ENCODE measurements at regions not wholly inside any gene's neighbourhood (a gene's known extent, or its start where the extent isn't known, plus 50 kb on each side); places are given as distances from the start of the nearest gene placed in this dataset.

- Histone ChIP-seq H4K20me1 (replicated peaks; ENCODE audit: control insufficient read depth, insufficient read depth, low read length) (no peaks in the 10 kb centered on the region; the same call in 1 of the 2 replicates), H2AFZ (ENCODE audit: low read depth, low read length) (no peak overlapping the region), H3K9ac (ENCODE audit: insufficient read depth in 1 of 2, low read depth in 2 of 2, low read length in 2 of 2) (no peak overlapping the region), H3K4me2 (ENCODE audit: insufficient read depth, low read length) (no peak overlapping the region), H3K79me2 (ENCODE audit: control insufficient read depth, insufficient read depth, low read length) (no peaks in the 10 kb centered on the region), H3K27ac (ENCODE audit: extremely low read depth, low read depth, low read length) (no peak overlapping the region), H3K9me1 (ENCODE audit: control insufficient read depth, insufficient read depth, low read length) (no peaks in the 10 kb centered on the region), H3K9me3 (replicated peaks; ENCODE audit: control insufficient read depth, insufficient read depth, low read depth, low read length) (no peaks in the 10 kb centered on the region), H3K4me1 (replicated peaks in 1 of 2; ENCODE audit: control insufficient read depth in 2 of 2, insufficient read depth in 2 of 2, low read length in 2 of 2) (no peaks in the 10 kb centered on the region), H3K4me3 (no peak overlapping the region), H3K36me3 (ENCODE audit: control insufficient read depth, insufficient read depth, low read length) (no peaks in the 10 kb centered on the region), H3K27me3 (ENCODE audit: control insufficient read depth in 2 of 2, insufficient read depth in 2 of 2, low read length in 2 of 2) (peaks cover 0 to 13% of the 10 kb centered on the region in 2 experiments; a peak in 1 of 5 replicates)
- DNase-seq (ENCODE audit: extremely low read depth in 1 of 4, low spot score in 3 of 4), result no peak
- no peak for FAIRE-seq
- ChIA-PET CTCF (ENCODE audit: low intra/inter-chr PET ratio) (no interaction called here), POLR2A (no interaction called here)
- ATAC-seq, result no peak
- intact Hi-C loops (cut with micrococcal nuclease), result no loop called here
- no peak for TF ChIP-seq SRSF9 (IDR thresholded peaks at IDR 0.05; ENCODE audit: borderline replicate concordance, low read depth, low read length)
- TF ChIP-seq NFIC (IDR thresholded peaks at IDR 0.05), result peak; percentile 84
- in situ Hi-C loops (cut with MboI), result no loop called here
- 0% methylated on average over 2 of the region's 2 CpGs for WGBS (ENCODE audit: insufficient coverage, low coverage, missing lambda C conversion rate)
- BruUV-seq (replicated peaks), result no TSS peak
Observed at GRCh38 chr20:40883097-40883496, 145.5 kb upstream of the TOP1 start.

GRCh38 chr20:40887105-40887504 lies 141.5 kb upstream of the TOP1 start:
- Histone ChIP-seq H4K20me1 (replicated peaks; ENCODE audit: control insufficient read depth, insufficient read depth, low read length) (no peaks in the 10 kb centered on the region; the same call in 1 of the 2 replicates), H3K27me3 (ENCODE audit: control insufficient read depth in 2 of 2, insufficient read depth in 2 of 2, low read length in 2 of 2) (peaks cover 0 to 18% of the 10 kb centered on the region in 2 experiments; a peak in 1 of 5 replicates), H3K27ac (ENCODE audit: extremely low read depth, low read depth, low read length) (no peak overlapping the region), H3K9me1 (ENCODE audit: control insufficient read depth, insufficient read depth, low read length) (no peaks in the 10 kb centered on the region), H2AFZ (ENCODE audit: low read depth, low read length) (no peak overlapping the region), H3K79me2 (ENCODE audit: control insufficient read depth, insufficient read depth, low read length) (no peaks in the 10 kb centered on the region), H3K4me2 (ENCODE audit: insufficient read depth, low read length) (no peak overlapping the region), H3K9ac (ENCODE audit: insufficient read depth in 1 of 2, low read depth in 2 of 2, low read length in 2 of 2) (no peak overlapping the region), H3K36me3 (ENCODE audit: control insufficient read depth, insufficient read depth, low read length) (no peaks in the 10 kb centered on the region), H3K9me3 (replicated peaks; ENCODE audit: control insufficient read depth, insufficient read depth, low read depth, low read length) (no peaks in the 10 kb centered on the region), H3K4me1 (replicated peaks in 1 of 2; ENCODE audit: control insufficient read depth in 2 of 2, insufficient read depth in 2 of 2, low read length in 2 of 2) (no peaks in the 10 kb centered on the region), H3K4me3 (no peak overlapping the region)
- no peak for ATAC-seq
- no TSS peak for BruUV-seq (replicated peaks)
- WGBS (ENCODE audit: insufficient coverage, low coverage, missing lambda C conversion rate), result 0% methylated on average over 9 of the region's 13 CpGs
- ChIA-PET CTCF (ENCODE audit: low intra/inter-chr PET ratio) (no interaction called here), POLR2A (no interaction called here)
- DNase-seq (ENCODE audit: extremely low read depth in 1 of 4, low spot score in 3 of 4), result no peak
- no peak for FAIRE-seq
- in situ Hi-C loops (cut with MboI), result no loop called here
- intact Hi-C loops (cut with micrococcal nuclease), result no loop called here
- TF ChIP-seq, protein P1, sequence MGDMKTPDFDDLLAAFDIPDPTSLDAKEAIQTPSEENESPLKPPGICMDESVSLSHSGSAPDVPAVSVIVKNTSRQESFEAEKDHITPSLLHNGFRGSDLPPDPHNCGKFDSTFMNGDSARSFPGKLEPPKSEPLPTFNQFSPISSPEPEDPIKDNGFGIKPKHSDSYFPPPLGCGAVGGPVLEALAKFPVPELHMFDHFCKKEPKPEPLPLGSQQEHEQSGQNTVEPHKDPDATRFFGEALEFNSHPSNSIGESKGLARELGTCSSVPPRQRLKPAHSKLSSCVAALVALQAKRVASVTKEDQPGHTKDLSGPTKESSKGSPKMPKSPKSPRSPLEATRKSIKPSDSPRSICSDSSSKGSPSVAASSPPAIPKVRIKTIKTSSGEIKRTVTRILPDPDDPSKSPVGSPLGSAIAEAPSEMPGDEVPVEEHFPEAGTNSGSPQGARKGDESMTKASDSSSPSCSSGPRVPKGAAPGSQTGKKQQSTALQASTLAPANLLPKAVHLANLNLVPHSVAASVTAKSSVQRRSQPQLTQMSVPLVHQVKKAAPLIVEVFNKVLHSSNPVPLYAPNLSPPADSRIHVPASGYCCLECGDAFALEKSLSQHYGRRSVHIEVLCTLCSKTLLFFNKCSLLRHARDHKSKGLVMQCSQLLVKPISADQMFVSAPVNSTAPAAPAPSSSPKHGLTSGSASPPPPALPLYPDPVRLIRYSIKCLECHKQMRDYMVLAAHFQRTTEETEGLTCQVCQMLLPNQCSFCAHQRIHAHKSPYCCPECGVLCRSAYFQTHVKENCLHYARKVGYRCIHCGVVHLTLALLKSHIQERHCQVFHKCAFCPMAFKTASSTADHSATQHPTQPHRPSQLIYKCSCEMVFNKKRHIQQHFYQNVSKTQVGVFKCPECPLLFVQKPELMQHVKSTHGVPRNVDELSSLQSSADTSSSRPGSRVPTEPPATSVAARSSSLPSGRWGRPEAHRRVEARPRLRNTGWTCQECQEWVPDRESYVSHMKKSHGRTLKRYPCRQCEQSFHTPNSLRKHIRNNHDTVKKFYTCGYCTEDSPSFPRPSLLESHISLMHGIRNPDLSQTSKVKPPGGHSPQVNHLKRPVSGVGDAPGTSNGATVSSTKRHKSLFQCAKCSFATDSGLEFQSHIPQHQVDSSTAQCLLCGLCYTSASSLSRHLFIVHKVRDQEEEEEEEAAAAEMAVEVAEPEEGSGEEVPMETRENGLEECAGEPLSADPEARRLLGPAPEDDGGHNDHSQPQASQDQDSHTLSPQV (IDR thresholded peaks at IDR 0.05), result no peak
- TF ChIP-seq, protein P2, sequence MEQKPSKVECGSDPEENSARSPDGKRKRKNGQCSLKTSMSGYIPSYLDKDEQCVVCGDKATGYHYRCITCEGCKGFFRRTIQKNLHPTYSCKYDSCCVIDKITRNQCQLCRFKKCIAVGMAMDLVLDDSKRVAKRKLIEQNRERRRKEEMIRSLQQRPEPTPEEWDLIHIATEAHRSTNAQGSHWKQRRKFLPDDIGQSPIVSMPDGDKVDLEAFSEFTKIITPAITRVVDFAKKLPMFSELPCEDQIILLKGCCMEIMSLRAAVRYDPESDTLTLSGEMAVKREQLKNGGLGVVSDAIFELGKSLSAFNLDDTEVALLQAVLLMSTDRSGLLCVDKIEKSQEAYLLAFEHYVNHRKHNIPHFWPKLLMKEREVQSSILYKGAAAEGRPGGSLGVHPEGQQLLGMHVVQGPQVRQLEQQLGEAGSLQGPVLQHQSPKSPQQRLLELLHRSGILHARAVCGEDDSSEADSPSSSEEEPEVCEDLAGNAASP (IDR thresholded peaks at IDR 0.05), result no peak
- no peak for TF ChIP-seq SMARCA4 (IDR thresholded peaks at IDR 0.05)
- TF ChIP-seq, protein P3, sequence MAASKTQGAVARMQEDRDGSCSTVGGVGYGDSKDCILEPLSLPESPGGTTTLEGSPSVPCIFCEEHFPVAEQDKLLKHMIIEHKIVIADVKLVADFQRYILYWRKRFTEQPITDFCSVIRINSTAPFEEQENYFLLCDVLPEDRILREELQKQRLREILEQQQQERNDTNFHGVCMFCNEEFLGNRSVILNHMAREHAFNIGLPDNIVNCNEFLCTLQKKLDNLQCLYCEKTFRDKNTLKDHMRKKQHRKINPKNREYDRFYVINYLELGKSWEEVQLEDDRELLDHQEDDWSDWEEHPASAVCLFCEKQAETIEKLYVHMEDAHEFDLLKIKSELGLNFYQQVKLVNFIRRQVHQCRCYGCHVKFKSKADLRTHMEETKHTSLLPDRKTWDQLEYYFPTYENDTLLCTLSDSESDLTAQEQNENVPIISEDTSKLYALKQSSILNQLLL (CRISPR knock-in tag; IDR thresholded peaks at IDR 0.05; ENCODE audit: borderline replicate concordance), result no peak
- no peak for TF ChIP-seq ARID3B (CRISPR knock-in tag; IDR thresholded peaks at IDR 0.05; ENCODE audit: borderline replicate concordance)

All from K562 (cell line).